HCT116 (cell line): ENCODE measurements at regions not wholly inside any gene's neighbourhood (a gene's known extent, or its start where the extent isn't known, plus 50 kb on each side); places are given as distances from the start of the nearest gene placed in this dataset.
"Not testable (repeated sequence)": the region's sequence is repeated elsewhere in the genome, so short reads cannot be mapped to it uniquely, and the experiment has no call there.

ENCODE experiments used
- ATAC-seq: fragments of 200-7000 bp; cut with Tn5 transposase; 2 replicates; pipeline ENCODE4 v1.9.1; 2020; ENCODE audit warnings: mild to moderate bottlenecking, moderate library complexity
- BruUV-seq: library from RNA; stranded (reverse); fragments of 400-500 nt; replicated peaks from 2 replicates; lab custom pipeline; 2021; lab: Mats Ljungman, UMichigan
- CTCF ChIA-PET: fragments of 300-600 bp; sonication (Branson Sonifier 250); formaldehyde crosslinking; loops from one replicate; lab custom pipeline; 2021; ENCODE audit warnings: antibody characterized with exemption; lab: Charles Lee
- POLR2A ChIA-PET: fragments of 300-600, 350-600 bp; sonication (Branson Sonifier 250); formaldehyde crosslinking; loops from one replicate; lab custom pipeline; 2021; ENCODE audit warnings: antibody characterized with exemption; lab: Charles Lee
- RAD21 ChIA-PET, 2 experiments: fragments of 300-600 bp; sonication (Branson Sonifier 250); formaldehyde crosslinking; loops; one replicate each; lab custom pipeline; 2023; ENCODE audit warnings: low total read pairs in 2 of 2; ENCODE audit not compliant: uncharacterized antibody in 2 of 2, unreplicated experiment in 2 of 2, low non-redundant PET in 1 of 2; lab: Charles Lee
- DNase-seq: peaks from one replicate; pipeline ENCODE4 v3.0.0-alpha.2; 2010; ENCODE audit warnings: low read depth, low spot score
- H2AFZ ChIP-seq: fragments of 200-600 bp; shearing (Covaris generic), sonication (generic); 2 replicates; pipeline ENCODE4 v1.6.1; 2017; ENCODE audit warnings: low read depth, mixed run types, mixed read lengths, antibody characterized with exemption, low read length; ENCODE audit not compliant: poor library complexity, severe bottlenecking
- H3K27ac ChIP-seq: 2 replicates; pipeline ENCODE4 v1.5.1; 2012; ENCODE audit warnings: low read depth, low read length
- H3K27me3 ChIP-seq: fragments of 200-600 bp; sonication (generic); 2 replicates; pipeline ENCODE4 v1.6.1; 2016; ENCODE audit warnings: mixed run types, low read length, mixed read lengths; ENCODE audit not compliant: insufficient read depth
- H3K36me3 ChIP-seq, 2 experiments: fragments of 200-500 bp in 1 of 2; fragments of 200-600 bp in 1 of 2; sonication (Bioruptor generic) in 1 of 2; sonication (generic) in 1 of 2; 2 replicates each; pipeline versions ENCODE4 v1.5.1 to v1.6.1; 2014 to 2016; ENCODE audit warnings: low read length in 2 of 2, inconsistent platforms in 1 of 2, mixed read lengths in 1 of 2, mixed run types in 1 of 2; ENCODE audit not compliant: insufficient read depth in 2 of 2, control insufficient read depth in 1 of 2
- H3K4me1 ChIP-seq, 2 experiments: fragments of 200-600 bp in 1 of 2; sonication (generic) in 1 of 2; 2 replicates each; pipeline versions ENCODE4 v1.5.1 to v1.6.1; 2012 to 2017; ENCODE audit warnings: low read length in 2 of 2, inconsistent platforms in 1 of 2, mild to moderate bottlenecking in 1 of 2, mixed read lengths in 1 of 2, mixed run types in 1 of 2, moderate library complexity in 1 of 2; ENCODE audit not compliant: insufficient read depth in 2 of 2, control insufficient read depth in 1 of 2
- H3K4me2 ChIP-seq: fragments of 200-600 bp; sonication (generic); 2 replicates; pipeline ENCODE4 v1.6.1; 2017; ENCODE audit warnings: mixed run types, low read length, mixed read lengths
- H3K4me3 ChIP-seq, 2 experiments: fragments of 200-600 bp in 1 of 2; sonication (generic) in 1 of 2; replicated peaks in 1 of 2; 2 replicates each; pipeline ENCODE4 v1.5.1; 2011 to 2016; ENCODE audit warnings: low read length in 2 of 2, control low read depth in 1 of 2, low read depth in 1 of 2, mild to moderate bottlenecking in 1 of 2, mixed read lengths in 1 of 2, mixed run types in 1 of 2
- H3K79me2 ChIP-seq: fragments of 200-600 bp; sonication (generic); 2 replicates; pipeline ENCODE4 v1.6.1; 2017; ENCODE audit warnings: mild to moderate bottlenecking, mixed run types, low read length, moderate library complexity, mixed read lengths; ENCODE audit not compliant: insufficient read depth
- H3K9ac ChIP-seq: fragments of 200-600 bp; sonication (generic); 2 replicates; pipeline ENCODE4 v1.6.1; 2016; ENCODE audit warnings: low read length, mixed read lengths
- H3K9me2 ChIP-seq: fragments of 200-600 bp; sonication (generic), shearing (Covaris generic); 2 replicates; pipeline ENCODE4 v1.6.1; 2017; ENCODE audit warnings: mixed run types, mild to moderate bottlenecking, moderate library complexity; ENCODE audit not compliant: insufficient read depth
- H3K9me3 ChIP-seq, 2 experiments: fragments of 200-500 bp in 1 of 2; fragments of 200-600 bp in 1 of 2; sonication (Bioruptor generic) in 1 of 2; sonication (generic) in 1 of 2; 2 replicates each; pipeline ENCODE4 v1.6.1; 2014 to 2017; ENCODE audit warnings: low read length in 2 of 2, mixed read lengths in 2 of 2, inconsistent platforms in 1 of 2, low read depth in 1 of 2, mild to moderate bottlenecking in 1 of 2, mixed run types in 1 of 2, moderate library complexity in 1 of 2; ENCODE audit not compliant: control insufficient read depth in 1 of 2, insufficient read depth in 1 of 2
- H4K20me1 ChIP-seq: fragments of 200-600 bp; sonication (generic), shearing (Covaris generic); 2 replicates; pipeline ENCODE4 v1.6.1; 2017; ENCODE audit warnings: mixed run types, mild to moderate bottlenecking, moderate library complexity; ENCODE audit not compliant: insufficient read depth
- CBX3 ChIP-seq: IDR thresholded peaks from 2 replicates; pipeline ENCODE4 v1.6.1; 2012; ENCODE audit warnings: low read depth
- CEBPB ChIP-seq: IDR thresholded peaks from 2 replicates; pipeline ENCODE4 v1.6.1; 2012; ENCODE audit warnings: low read depth
- FOSL1 ChIP-seq: IDR thresholded peaks from 2 replicates; pipeline ENCODE4 v1.6.1; 2012; ENCODE audit warnings: low read depth
- MAX ChIP-seq: IDR thresholded peaks from 2 replicates; pipeline ENCODE4 v1.6.1; 2012
- POLR2A ChIP-seq: IDR thresholded peaks from 2 replicates; pipeline ENCODE4 v1.7.0; 2011; ENCODE audit warnings: borderline replicate concordance; ENCODE audit not compliant: insufficient read depth, insufficient read length; ENCODE audit errors: extremely low read depth
- SP1 ChIP-seq: IDR thresholded peaks from 2 replicates; pipeline ENCODE4 v1.6.1; 2012; ENCODE audit warnings: low read depth
- TCF7L2 ChIP-seq: IDR thresholded peaks from 2 replicates; pipeline ENCODE4 v1.7.0; 2011; ENCODE audit warnings: borderline replicate concordance, inconsistent platforms; ENCODE audit not compliant: insufficient read depth, insufficient read length; ENCODE audit errors: extremely low read depth
- YY1 ChIP-seq: IDR thresholded peaks from 2 replicates; pipeline ENCODE4 v1.6.1; 2011; ENCODE audit warnings: low read length, low read depth, moderate library complexity, mild to moderate bottlenecking; ENCODE audit not compliant: insufficient replicate concordance; ENCODE audit errors: extremely low read depth
- ZFX ChIP-seq: fragments of 450-650 bp; IDR thresholded peaks from 2 replicates; pipeline ENCODE4 v1.6.1; 2017
- intact Hi-C: fragments of 100-400 bp; cut with micrococcal nuclease; formaldehyde crosslinking; loops from 2 replicates; pipeline ENCODE4 v1.10.0; 2022
- TF ChIP-seq, protein P1 (sequence below), 3 experiments: fragments of 200-600 bp in 1 of 3; sonication (generic) in 1 of 3; IDR thresholded peaks in 2 of 3; conservative IDR thresholded peaks in 1 of 3; 2 replicates each; pipeline ENCODE4 v1.5.1; 2012 to 2017; ENCODE audit warnings: low read depth in 2 of 3, low read length in 2 of 3, antibody characterized with exemption in 1 of 3, borderline replicate concordance in 1 of 3, control low read depth in 1 of 3, mild to moderate bottlenecking in 1 of 3, mixed read lengths in 1 of 3, mixed run types in 1 of 3, moderate library complexity in 1 of 3; ENCODE audit not compliant: insufficient read depth in 1 of 3
- TF ChIP-seq, protein P2 (sequence below): IDR thresholded peaks from 2 replicates; pipeline ENCODE4 v1.6.1; 2011; ENCODE audit warnings: mild to moderate bottlenecking, low read length, moderate library complexity; ENCODE audit not compliant: insufficient replicate concordance; ENCODE audit errors: extremely low read depth

GRCh38 chr5:58312299-58312698, 147.6 kb downstream of the PLK2 start:
- ATAC-seq (no peak), DNase-seq (no peak)
- no peaks in the 10 kb centered on the region for H3K79me2 ChIP-seq
- intact Hi-C loops: no loop called here
- no peak overlapping the region for H3K4me2 ChIP-seq
- BruUV-seq: no TSS peak
- TF ChIP-seq POLR2A (no peak), YY1 (no peak), FOSL1 (no peak), CEBPB (no peak), MAX (no peak), CBX3 (no peak), ZFX (no peak), TCF7L2 (no peak)
- TF ChIP-seq, protein P1, sequence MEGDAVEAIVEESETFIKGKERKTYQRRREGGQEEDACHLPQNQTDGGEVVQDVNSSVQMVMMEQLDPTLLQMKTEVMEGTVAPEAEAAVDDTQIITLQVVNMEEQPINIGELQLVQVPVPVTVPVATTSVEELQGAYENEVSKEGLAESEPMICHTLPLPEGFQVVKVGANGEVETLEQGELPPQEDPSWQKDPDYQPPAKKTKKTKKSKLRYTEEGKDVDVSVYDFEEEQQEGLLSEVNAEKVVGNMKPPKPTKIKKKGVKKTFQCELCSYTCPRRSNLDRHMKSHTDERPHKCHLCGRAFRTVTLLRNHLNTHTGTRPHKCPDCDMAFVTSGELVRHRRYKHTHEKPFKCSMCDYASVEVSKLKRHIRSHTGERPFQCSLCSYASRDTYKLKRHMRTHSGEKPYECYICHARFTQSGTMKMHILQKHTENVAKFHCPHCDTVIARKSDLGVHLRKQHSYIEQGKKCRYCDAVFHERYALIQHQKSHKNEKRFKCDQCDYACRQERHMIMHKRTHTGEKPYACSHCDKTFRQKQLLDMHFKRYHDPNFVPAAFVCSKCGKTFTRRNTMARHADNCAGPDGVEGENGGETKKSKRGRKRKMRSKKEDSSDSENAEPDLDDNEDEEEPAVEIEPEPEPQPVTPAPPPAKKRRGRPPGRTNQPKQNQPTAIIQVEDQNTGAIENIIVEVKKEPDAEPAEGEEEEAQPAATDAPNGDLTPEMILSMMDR (IDR thresholded peaks at IDR 0.05 in 2 of 3, conservative IDR thresholded peaks at IDR 0.05 in 1 of 3; ENCODE audit: borderline replicate concordance in 1 of 3, insufficient read depth in 1 of 3, low read depth in 2 of 3, low read length in 2 of 3): no peak
- no peaks in the 10 kb centered on the region for H3K27me3 ChIP-seq
- H3K36me3 ChIP-seq: no peaks in the 10 kb centered on the region
- H3K9ac ChIP-seq: no peak overlapping the region
- ChIA-PET POLR2A (no interaction called here), RAD21 (no interaction called here), CTCF (no interaction called here)
- H2AFZ ChIP-seq: no peak overlapping the region
- H3K9me3 ChIP-seq: no peaks in the 10 kb centered on the region
- no peak overlapping the region for H3K27ac ChIP-seq
- no peaks in the 10 kb centered on the region for H3K9me2 ChIP-seq
- peaks cover 0 to 7% of the 10 kb centered on the region in 2 experiments; a peak in 1 of 4 replicates for H3K4me1 ChIP-seq
- H3K4me3 ChIP-seq: no peak overlapping the region
- H4K20me1 ChIP-seq: no peaks in the 10 kb centered on the region

GRCh38 chr5:58311526-58311925, 148.4 kb downstream of the PLK2 start:
- H3K4me3 ChIP-seq: no peak overlapping the region
- no peaks in the 10 kb centered on the region for H3K9me3 ChIP-seq
- no TSS peak for BruUV-seq
- ChIA-PET CTCF (no interaction called here), POLR2A (no interaction called here), RAD21 (no interaction called here)
- intact Hi-C loops: no loop called here
- H3K27me3 ChIP-seq: no peaks in the 10 kb centered on the region
- H3K9me2 ChIP-seq: no peaks in the 10 kb centered on the region
- ATAC-seq: no peak
- no peak overlapping the region for H3K4me2 ChIP-seq
- no peak overlapping the region for H3K9ac ChIP-seq
- H3K27ac ChIP-seq: no peak overlapping the region
- TF ChIP-seq, protein P2, sequence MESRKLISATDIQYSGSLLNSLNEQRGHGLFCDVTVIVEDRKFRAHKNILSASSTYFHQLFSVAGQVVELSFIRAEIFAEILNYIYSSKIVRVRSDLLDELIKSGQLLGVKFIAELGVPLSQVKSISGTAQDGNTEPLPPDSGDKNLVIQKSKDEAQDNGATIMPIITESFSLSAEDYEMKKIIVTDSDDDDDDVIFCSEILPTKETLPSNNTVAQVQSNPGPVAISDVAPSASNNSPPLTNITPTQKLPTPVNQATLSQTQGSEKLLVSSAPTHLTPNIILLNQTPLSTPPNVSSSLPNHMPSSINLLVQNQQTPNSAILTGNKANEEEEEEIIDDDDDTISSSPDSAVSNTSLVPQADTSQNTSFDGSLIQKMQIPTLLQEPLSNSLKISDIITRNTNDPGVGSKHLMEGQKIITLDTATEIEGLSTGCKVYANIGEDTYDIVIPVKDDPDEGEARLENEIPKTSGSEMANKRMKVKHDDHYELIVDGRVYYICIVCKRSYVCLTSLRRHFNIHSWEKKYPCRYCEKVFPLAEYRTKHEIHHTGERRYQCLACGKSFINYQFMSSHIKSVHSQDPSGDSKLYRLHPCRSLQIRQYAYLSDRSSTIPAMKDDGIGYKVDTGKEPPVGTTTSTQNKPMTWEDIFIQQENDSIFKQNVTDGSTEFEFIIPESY: no peak
- TF ChIP-seq CEBPB (no peak), SP1 (no peak), CBX3 (no peak)
- peaks cover 0 to 7% of the 10 kb centered on the region in 2 experiments; a peak in 1 of 4 replicates for H3K4me1 ChIP-seq
- no peak overlapping the region for H2AFZ ChIP-seq
- no peaks in the 10 kb centered on the region for H3K79me2 ChIP-seq
- H4K20me1 ChIP-seq: no peaks in the 10 kb centered on the region
- DNase-seq: no peak
- H3K36me3 ChIP-seq: no peaks in the 10 kb centered on the region

DNA sequence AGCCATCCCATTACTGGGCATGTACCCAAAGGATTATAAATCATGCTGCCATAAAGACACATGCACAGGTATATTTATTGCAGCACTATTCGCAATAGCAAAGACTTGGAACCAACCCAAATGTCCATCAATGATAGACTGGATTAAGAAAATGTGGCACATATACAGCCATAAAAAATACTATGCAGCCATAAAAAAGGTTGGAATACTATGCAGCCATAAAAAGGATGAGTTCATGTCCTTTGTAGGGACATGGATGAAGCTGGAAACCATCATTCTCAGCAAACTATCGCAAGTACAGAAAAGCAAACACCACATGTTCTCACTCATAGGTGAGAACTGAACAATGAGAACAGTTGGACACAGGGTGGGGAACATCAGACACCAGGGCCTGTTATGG, 151.5 kb downstream of the PLK2 start:
- POLR2A ChIA-PET, H3K27me3 ChIP-seq, BruUV-seq, H3K4me1 ChIP-seq, H3K9me2 ChIP-seq, H3K4me2 ChIP-seq, H3K9ac ChIP-seq, H3K36me3 ChIP-seq, H3K4me3 ChIP-seq, ATAC-seq, CTCF ChIA-PET, H4K20me1 ChIP-seq, DNase-seq, H3K9me3 ChIP-seq, H2AFZ ChIP-seq, RAD21 ChIA-PET, H3K27ac ChIP-seq, H3K79me2 ChIP-seq, intact Hi-C loops: not testable (repeated sequence)
